ENCODE measurements at regions not wholly inside any gene's neighbourhood (a gene's known extent, or its start where the extent isn't known, plus 50 kb on each side); places are given as distances from the start of the nearest gene placed in this dataset.

- H3K9me3 ChIP-seq = no peaks in the 10 kb centered on the region
- H3K4me1 ChIP-seq (ENCODE audit: insufficient read depth) = no peaks in the 10 kb centered on the region
- no peak for DNase-seq
- TF ChIP-seq POLR2A (IDR thresholded peaks at IDR 0.05) = no peak
- no peak for TF ChIP-seq EP300 (IDR thresholded peaks at IDR 0.05)
- no peak for TF ChIP-seq CTCF (IDR thresholded peaks at IDR 0.05)
- intact Hi-C loops (cut with DNase I) = no loop called here
- no peaks in the 10 kb centered on the region for H3K27me3 ChIP-seq
- no peak overlapping the region for H3K27ac ChIP-seq
- no peaks in the 10 kb centered on the region for H3K36me3 ChIP-seq
- WGBS, 3 donors = 64 to 67% (median 66%) methylated on average over 1 of the region's 1 CpG
- H3K4me3 ChIP-seq = no peak overlapping the region
These were observed 842.5 kb upstream of the NXPH2 start for GRCh38 chr2:139622691-139623090.

GRCh38 chr2:139617747-139618146, 837.6 kb upstream of the NXPH2 start:
- Histone ChIP-seq H3K36me3 (no peaks in the 10 kb centered on the region), H3K4me1 (ENCODE audit: insufficient read depth) (no peaks in the 10 kb centered on the region), H3K27me3 (no peaks in the 10 kb centered on the region), H3K9me3 (no peaks in the 10 kb centered on the region), H3K27ac (no peak overlapping the region), H3K4me3 (no peak overlapping the region)
- no peak for DNase-seq
- no peak for TF ChIP-seq POLR2A (IDR thresholded peaks at IDR 0.05)
- TF ChIP-seq EP300 (IDR thresholded peaks at IDR 0.05) = no peak
- no peak for TF ChIP-seq CTCF (IDR thresholded peaks at IDR 0.05)
- intact Hi-C loops (cut with DNase I) = no loop called here

- WGBS, 3 donors = 64 to 91% (median 91%) methylated on average over 3 of the region's 3 CpGs
- Histone ChIP-seq H3K4me1 (ENCODE audit: insufficient read depth) (no peaks in the 10 kb centered on the region), H3K27ac (no peak overlapping the region), H3K27me3 (no peaks in the 10 kb centered on the region), H3K9me3 (no peaks in the 10 kb centered on the region), H3K4me3 (no peak overlapping the region), H3K36me3 (no peaks in the 10 kb centered on the region)
- no peak for DNase-seq
- TF ChIP-seq POLR2A (IDR thresholded peaks at IDR 0.05) (no peak), CTCF (IDR thresholded peaks at IDR 0.05) (no peak), EP300 (IDR thresholded peaks at IDR 0.05) (no peak)
- intact Hi-C loops (cut with DNase I) = no loop called here
These were observed 833.1 kb upstream of the NXPH2 start for GRCh38 chr2:139613264-139613663.

- H3K4me3 ChIP-seq = no peak overlapping the region
- intact Hi-C loops (cut with DNase I) = no loop called here
- H3K27me3 ChIP-seq = no peaks in the 10 kb centered on the region
- TF ChIP-seq POLR2A (IDR thresholded peaks at IDR 0.05) (no peak), EP300 (IDR thresholded peaks at IDR 0.05) (no peak), CTCF (IDR thresholded peaks at IDR 0.05) (no peak)
- no peaks in the 10 kb centered on the region for H3K36me3 ChIP-seq
- H3K4me1 ChIP-seq (ENCODE audit: insufficient read depth) = no peaks in the 10 kb centered on the region
- DNase-seq = no peak
- 63 to 77% (median 67%) methylated on average over 3 of the region's 3 CpGs for WGBS, 3 donors
- no peak overlapping the region for H3K27ac ChIP-seq
- H3K9me3 ChIP-seq = no peaks in the 10 kb centered on the region
These were observed 830.3 kb upstream of the NXPH2 start for GRCh38 chr2:139610512-139610911.

GRCh38 chr2:139609109-139609508, 828.9 kb upstream of the NXPH2 start:
- no peak overlapping the region for H3K4me3 ChIP-seq
- no peak for TF ChIP-seq EP300 (IDR thresholded peaks at IDR 0.05)
- TF ChIP-seq CTCF (IDR thresholded peaks at IDR 0.05) = no peak
- no peak for TF ChIP-seq POLR2A (IDR thresholded peaks at IDR 0.05)
- no peaks in the 10 kb centered on the region for H3K9me3 ChIP-seq
- intact Hi-C loops (cut with DNase I) = no loop called here
- no peak overlapping the region for H3K27ac ChIP-seq
- 70 to 94% (median 88%) methylated on average over 3 of the region's 3 CpGs for WGBS, 3 donors
- H3K4me1 ChIP-seq (ENCODE audit: insufficient read depth) = no peaks in the 10 kb centered on the region
- no peaks in the 10 kb centered on the region for H3K27me3 ChIP-seq
- no peaks in the 10 kb centered on the region for H3K36me3 ChIP-seq
- DNase-seq = no peak
